SK-N-SH (cell line): ENCODE measurements at regions not wholly inside any gene's neighbourhood (a gene's known extent, or its start where the extent isn't known, plus 50 kb on each side); places are given as distances from the start of the nearest gene placed in this dataset.

Experiments
- CTCF ChIP-seq: fragments of 200-600 bp; sonication (generic); IDR thresholded peaks from 2 replicates; pipeline ENCODE4 v1.6.1; 2017; ENCODE audit warnings: antibody characterized with exemption, mild to moderate bottlenecking, moderate library complexity
- EP300 ChIP-seq, 2 experiments: IDR thresholded peaks; 2 replicates each; pipeline versions ENCODE4 v1.4.0 to v1.6.1; 2012; ENCODE audit warnings: borderline replicate concordance in 1 of 2, low read depth in 1 of 2, low read length in 1 of 2
- GATA2 ChIP-seq: sonication (generic); formaldehyde crosslinking; IDR thresholded peaks from 2 replicates; pipeline ENCODE4 v1.5.0; 2020; ENCODE audit warnings: mild to moderate bottlenecking, missing genetic modification reagents
- MAX ChIP-seq: IDR thresholded peaks from 2 replicates; pipeline ENCODE4 v1.4.0; 2012; ENCODE audit warnings: low read depth
- RCOR1 ChIP-seq: fragments of 150-350 bp; IDR thresholded peaks from 2 replicates; pipeline ENCODE4 v1.6.1; 2017; ENCODE audit warnings: antibody characterized with exemption, low read length
- YY1 ChIP-seq: IDR thresholded peaks from 2 replicates; pipeline ENCODE4 v1.4.0; 2012; ENCODE audit warnings: low read depth, mild to moderate bottlenecking

GRCh38 chr12:89833337-89834252 lies 125.0 kb upstream of the ATP2B1 start:
- TF ChIP-seq YY1 (no peak), RCOR1 (no peak), GATA2 (CRISPR knock-in tag) (no peak), CTCF (no peak), MAX (no peak), EP300 (IDR thresholded peaks at IDR 0.05; ENCODE audit: borderline replicate concordance in 1 of 2, low read depth in 1 of 2, low read length in 1 of 2) (no peak)
